ENCODE measurements at regions not wholly inside any gene's neighbourhood (a gene's known extent, or its start where the extent isn't known, plus 50 kb on each side); places are given as distances from the start of the nearest gene placed in this dataset.

DNA sequence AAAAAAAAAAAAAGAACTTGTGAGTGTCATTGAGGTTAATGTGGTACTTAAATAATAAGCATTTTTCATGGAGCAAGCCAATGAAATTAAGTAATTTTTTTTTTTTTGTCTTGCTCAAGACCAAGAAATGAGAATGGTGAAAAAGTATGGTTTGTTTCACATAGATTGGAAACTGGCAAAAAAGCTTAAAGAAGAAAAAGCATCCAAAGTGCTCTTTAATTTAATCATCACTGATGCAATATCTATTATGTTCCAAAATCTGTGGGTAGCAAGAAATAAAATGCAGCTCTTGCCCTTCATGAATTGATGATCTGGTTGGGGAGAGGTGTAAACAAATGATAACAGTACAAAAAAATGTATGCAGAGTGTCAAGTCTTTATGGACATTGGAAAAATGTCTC is 980.6 kb downstream of the REEP3 start:
- no peak overlapping the region for H3K4me3 ChIP-seq (ENCODE audit: low read depth, low read length, poor library complexity, severe bottlenecking)
- H3K27ac ChIP-seq (ENCODE audit: low read depth, low read length, poor library complexity, severe bottlenecking): no peak overlapping the region
- H3K9me2 ChIP-seq (ENCODE audit: low read depth, low read length): no peaks in the 10 kb centered on the region
- no peaks in the 10 kb centered on the region for H4K20me1 ChIP-seq (ENCODE audit: insufficient read depth, low read length)
- no peak overlapping the region for H3K4me2 ChIP-seq (ENCODE audit: low read length)
- TF ChIP-seq EZH2 (IDR thresholded peaks at IDR 0.05; ENCODE audit: borderline replicate concordance, low read length): no peak
- TF ChIP-seq, protein P1, sequence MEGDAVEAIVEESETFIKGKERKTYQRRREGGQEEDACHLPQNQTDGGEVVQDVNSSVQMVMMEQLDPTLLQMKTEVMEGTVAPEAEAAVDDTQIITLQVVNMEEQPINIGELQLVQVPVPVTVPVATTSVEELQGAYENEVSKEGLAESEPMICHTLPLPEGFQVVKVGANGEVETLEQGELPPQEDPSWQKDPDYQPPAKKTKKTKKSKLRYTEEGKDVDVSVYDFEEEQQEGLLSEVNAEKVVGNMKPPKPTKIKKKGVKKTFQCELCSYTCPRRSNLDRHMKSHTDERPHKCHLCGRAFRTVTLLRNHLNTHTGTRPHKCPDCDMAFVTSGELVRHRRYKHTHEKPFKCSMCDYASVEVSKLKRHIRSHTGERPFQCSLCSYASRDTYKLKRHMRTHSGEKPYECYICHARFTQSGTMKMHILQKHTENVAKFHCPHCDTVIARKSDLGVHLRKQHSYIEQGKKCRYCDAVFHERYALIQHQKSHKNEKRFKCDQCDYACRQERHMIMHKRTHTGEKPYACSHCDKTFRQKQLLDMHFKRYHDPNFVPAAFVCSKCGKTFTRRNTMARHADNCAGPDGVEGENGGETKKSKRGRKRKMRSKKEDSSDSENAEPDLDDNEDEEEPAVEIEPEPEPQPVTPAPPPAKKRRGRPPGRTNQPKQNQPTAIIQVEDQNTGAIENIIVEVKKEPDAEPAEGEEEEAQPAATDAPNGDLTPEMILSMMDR (IDR thresholded peaks at IDR 0.05; ENCODE audit: low read length): no peak
- H3F3A ChIP-seq (ENCODE audit: insufficient read depth, low read length): no peaks in the 10 kb centered on the region
- no peaks in the 10 kb centered on the region for H3K27me3 ChIP-seq (ENCODE audit: insufficient read depth, low read length)
- H3K9me3 ChIP-seq (ENCODE audit: low read length): no peaks in the 10 kb centered on the region
- no peaks in the 10 kb centered on the region for H3K79me2 ChIP-seq (ENCODE audit: insufficient read depth, low read length)
- H3K36me3 ChIP-seq (ENCODE audit: insufficient read depth, low read length): no peaks in the 10 kb centered on the region
- no peaks in the 10 kb centered on the region for H3K4me1 ChIP-seq (ENCODE audit: insufficient read depth, low read length, severe bottlenecking)
- no peak overlapping the region for H3K9ac ChIP-seq (ENCODE audit: low read length)
- H2AFZ ChIP-seq (ENCODE audit: low read length): no peak overlapping the region

DNA sequence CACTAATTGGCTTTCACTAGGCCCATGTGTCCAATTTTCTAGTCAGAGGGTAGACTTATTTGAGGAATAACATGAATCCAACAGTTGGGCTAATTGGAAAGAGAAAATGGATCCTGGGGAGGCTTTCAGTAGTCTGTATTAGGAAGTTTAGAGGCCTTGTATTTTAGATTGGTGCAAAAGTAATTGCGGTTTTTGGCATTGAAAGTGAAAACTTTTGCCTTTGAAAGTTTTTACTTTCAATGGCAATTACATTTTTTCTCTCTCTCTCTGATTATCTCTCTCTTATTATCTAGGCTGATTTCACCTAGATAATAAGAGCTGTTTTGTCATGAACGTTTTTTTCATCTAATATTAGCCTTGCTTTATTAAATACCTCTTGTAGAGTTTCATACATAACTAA is 981.7 kb downstream of the REEP3 start:
- no peaks in the 10 kb centered on the region for H3K79me2 ChIP-seq (ENCODE audit: insufficient read depth, low read length)
- no peaks in the 10 kb centered on the region for H3K36me3 ChIP-seq (ENCODE audit: insufficient read depth, low read length)
- H3K4me2 ChIP-seq (ENCODE audit: low read length): no peak overlapping the region
- H3K27me3 ChIP-seq (ENCODE audit: insufficient read depth, low read length): no peaks in the 10 kb centered on the region
- no peaks in the 10 kb centered on the region for H4K20me1 ChIP-seq (ENCODE audit: insufficient read depth, low read length)
- no peaks in the 10 kb centered on the region for H3F3A ChIP-seq (ENCODE audit: insufficient read depth, low read length)
- H3K4me1 ChIP-seq (ENCODE audit: insufficient read depth, low read length, severe bottlenecking): no peaks in the 10 kb centered on the region
- no peaks in the 10 kb centered on the region for H3K9me2 ChIP-seq (ENCODE audit: low read depth, low read length)
- no peak overlapping the region for H3K4me3 ChIP-seq (ENCODE audit: low read depth, low read length, poor library complexity, severe bottlenecking)
- no peak overlapping the region for H3K27ac ChIP-seq (ENCODE audit: low read depth, low read length, poor library complexity, severe bottlenecking)
- H2AFZ ChIP-seq (ENCODE audit: low read length): no peak overlapping the region
- TF ChIP-seq, protein P1 (IDR thresholded peaks at IDR 0.05; ENCODE audit: low read length): no peak
- no peak for TF ChIP-seq EZH2 (IDR thresholded peaks at IDR 0.05; ENCODE audit: borderline replicate concordance, low read length)
- no peak overlapping the region for H3K9ac ChIP-seq (ENCODE audit: low read length)
- H3K9me3 ChIP-seq (ENCODE audit: low read length): no peaks in the 10 kb centered on the region

DNA sequence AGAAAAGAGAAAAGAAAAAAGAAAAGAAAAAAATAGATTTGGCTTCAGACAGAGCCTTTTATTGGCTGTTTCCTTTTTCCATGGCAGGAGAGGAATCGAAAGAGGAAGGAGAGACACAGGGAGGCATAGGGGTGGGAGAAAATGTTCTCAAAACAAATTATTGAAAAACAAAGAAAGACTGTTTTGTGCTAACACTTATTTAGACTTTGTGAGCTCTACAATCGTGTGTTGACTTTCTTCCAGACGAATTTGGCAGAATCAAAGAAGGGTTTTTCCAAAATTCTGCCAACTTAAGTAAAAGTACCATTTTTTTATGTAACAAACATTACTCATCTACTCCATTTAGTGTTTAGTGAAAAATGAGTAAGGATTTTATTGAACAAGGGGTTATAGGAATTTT is 982.2 kb downstream of the REEP3 start:
- Histone ChIP-seq H3K9me3 (ENCODE audit: low read length) (no peaks in the 10 kb centered on the region), H3K27ac (ENCODE audit: low read depth, low read length, poor library complexity, severe bottlenecking) (no peak overlapping the region), H3K4me3 (ENCODE audit: low read depth, low read length, poor library complexity, severe bottlenecking) (no peak overlapping the region), H4K20me1 (ENCODE audit: insufficient read depth, low read length) (no peaks in the 10 kb centered on the region), H3K4me1 (ENCODE audit: insufficient read depth, low read length, severe bottlenecking) (no peaks in the 10 kb centered on the region), H3K9me2 (ENCODE audit: low read depth, low read length) (no peaks in the 10 kb centered on the region), H3K79me2 (ENCODE audit: insufficient read depth, low read length) (no peaks in the 10 kb centered on the region), H3K36me3 (ENCODE audit: insufficient read depth, low read length) (no peaks in the 10 kb centered on the region), H3F3A (ENCODE audit: insufficient read depth, low read length) (no peaks in the 10 kb centered on the region), H3K9ac (ENCODE audit: low read length) (no peak overlapping the region), H2AFZ (ENCODE audit: low read length) (no peak overlapping the region), H3K4me2 (ENCODE audit: low read length) (no peak overlapping the region), H3K27me3 (ENCODE audit: insufficient read depth, low read length) (no peaks in the 10 kb centered on the region)
- TF ChIP-seq, protein P1 (IDR thresholded peaks at IDR 0.05; ENCODE audit: low read length): no peak
- no peak for TF ChIP-seq EZH2 (IDR thresholded peaks at IDR 0.05; ENCODE audit: borderline replicate concordance, low read length)
